HG03045 (cell line): ENCODE measurements at regions not wholly inside any gene's neighbourhood (a gene's known extent, or its start where the extent isn't known, plus 50 kb on each side); places are given as distances from the start of the nearest gene placed in this dataset.

Experiments used
- ATAC-seq: cut with Tn5 transposase; IDR thresholded peaks from one replicate; pipeline ENCODE4 v1.9.1; 2021; ENCODE audit warnings: mild to moderate bottlenecking, moderate library complexity; ENCODE audit not compliant: unreplicated experiment

DNA sequence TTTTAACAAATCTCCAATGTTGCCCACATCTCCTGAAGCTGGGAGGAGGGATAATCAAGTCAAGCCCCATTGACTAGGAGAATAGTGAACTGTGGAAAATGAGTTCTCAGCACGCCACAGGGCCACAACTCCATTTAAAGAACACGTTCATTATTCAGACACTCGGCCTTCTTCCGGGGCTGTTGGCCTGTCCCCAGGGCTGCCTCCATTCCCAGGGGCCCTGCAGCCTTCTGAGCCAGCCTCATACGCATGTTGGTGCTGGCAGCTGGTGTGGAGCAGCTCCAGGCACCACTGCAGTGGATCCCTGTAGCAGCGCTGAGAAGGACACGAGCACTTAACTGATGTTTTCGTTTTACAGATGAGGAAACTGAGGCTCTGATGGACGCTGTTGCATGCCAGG, 87.5 kb upstream of the RCN1 start:
- no peak for ATAC-seq

DNA sequence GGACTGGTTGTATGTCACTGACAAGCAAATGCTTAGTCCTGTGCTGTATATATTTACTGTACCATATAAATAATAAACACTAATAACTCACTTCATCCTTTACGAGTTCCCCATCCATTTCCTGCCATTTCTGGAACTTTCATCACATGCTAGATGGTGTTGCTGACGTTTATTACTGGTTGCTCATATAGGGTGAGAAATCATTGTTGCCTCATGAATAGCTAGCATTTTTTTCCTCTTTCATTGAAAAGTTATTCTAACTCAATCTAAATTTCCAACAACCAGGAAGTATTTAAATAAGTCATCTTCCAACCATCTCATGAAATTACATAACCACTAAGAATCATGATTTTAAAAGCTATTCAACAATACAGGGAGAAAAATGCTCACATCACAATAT, 88.6 kb upstream of the RCN1 start:
- no peak for ATAC-seq

GRCh38 chr11:31997955-31998354, 92.9 kb upstream of the RCN1 start:
- ATAC-seq: no peak

DNA sequence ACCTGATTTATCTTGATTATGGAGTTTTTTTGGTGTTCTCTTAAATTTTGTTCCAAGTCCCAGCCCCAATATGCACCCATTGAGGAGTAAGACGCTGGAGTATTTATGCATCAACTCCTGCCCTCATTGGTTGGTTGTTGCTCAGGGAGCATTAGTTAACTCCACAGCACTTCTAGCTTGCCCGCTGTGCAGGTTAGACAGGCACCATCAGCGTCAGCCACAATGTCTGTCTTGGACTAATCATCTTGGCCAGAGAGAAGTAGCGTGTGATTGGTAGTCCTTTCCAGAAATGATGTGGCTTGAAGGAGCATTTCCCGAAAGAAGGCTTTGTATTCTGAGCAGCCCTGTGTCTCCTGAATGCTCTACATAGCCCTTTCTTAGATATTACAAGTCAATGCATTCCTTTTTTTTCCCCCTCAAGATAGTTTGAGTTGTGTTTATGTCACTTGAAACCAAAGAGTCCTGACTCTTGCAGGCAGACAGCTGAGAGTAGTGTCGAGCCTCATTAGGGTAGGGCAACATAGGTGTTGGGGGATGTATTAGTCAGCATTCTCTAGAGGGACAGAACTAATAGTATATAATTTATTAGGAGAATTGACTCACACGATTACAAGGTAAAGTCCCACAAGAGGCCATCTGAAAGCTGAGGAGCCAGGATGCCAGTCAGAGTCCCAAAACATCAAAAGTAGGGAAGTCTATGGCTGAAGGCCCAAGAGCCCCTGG, 94.6 kb upstream of the RCN1 start:
- no peak for ATAC-seq

DNA sequence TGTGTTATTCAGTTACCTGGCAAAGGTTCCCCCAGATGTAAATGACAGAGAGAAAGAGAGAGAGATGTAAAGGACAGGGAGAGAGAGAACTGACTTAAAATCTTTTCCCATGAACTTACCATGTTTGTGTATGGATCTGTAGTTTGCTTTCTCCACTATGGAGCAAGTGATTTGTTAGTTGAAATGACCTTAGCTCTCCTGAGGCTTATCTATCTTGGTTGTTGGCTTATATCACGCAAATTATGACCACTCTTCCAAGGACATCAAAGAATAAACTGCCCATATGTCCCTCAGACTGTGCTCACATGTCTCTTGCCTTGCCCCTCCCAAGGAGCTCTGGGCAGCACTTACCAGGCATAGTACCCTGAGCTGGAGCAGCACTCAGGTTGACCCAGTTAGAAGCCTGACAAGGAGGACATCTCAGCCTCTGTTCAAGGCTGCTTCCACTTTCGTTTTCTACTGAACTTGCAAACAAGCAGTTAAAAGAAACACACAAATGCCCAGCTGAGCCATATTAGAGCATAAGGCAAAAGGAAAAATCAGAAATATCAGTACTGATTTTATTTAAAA, 95.3 kb upstream of the RCN1 start:
- peak; percentile 89 for ATAC-seq

DNA sequence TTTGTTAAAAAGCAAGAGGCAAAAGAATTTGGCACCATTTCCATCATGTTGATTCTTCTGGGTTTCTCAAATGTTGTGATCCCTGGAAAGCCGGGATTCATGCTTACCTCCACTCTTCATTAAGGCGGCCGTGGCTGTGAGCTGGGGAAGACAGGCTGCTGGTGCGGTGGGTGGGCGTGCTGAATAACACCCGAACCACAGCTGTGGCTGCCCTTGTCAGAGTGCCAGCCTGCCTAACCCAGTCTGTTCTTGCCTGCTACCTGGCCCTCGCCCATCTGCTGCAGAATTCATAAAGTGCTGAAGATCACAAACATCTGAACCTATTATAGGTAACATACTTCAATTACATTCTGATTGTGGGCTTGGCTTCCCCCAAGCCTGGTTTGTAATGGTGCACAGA, 95.8 kb upstream of the RCN1 start:
- ATAC-seq: no peak

- no peak for ATAC-seq
Observed at GRCh38 chr11:31987118-31988005, 103.5 kb upstream of the RCN1 start.

GRCh38 chr11:31986201-31986889, 104.5 kb upstream of the RCN1 start:
- no peak for ATAC-seq

- ATAC-seq: no peak
Observed at GRCh38 chr11:31981457-31981856, 109.4 kb upstream of the RCN1 start.

DNA sequence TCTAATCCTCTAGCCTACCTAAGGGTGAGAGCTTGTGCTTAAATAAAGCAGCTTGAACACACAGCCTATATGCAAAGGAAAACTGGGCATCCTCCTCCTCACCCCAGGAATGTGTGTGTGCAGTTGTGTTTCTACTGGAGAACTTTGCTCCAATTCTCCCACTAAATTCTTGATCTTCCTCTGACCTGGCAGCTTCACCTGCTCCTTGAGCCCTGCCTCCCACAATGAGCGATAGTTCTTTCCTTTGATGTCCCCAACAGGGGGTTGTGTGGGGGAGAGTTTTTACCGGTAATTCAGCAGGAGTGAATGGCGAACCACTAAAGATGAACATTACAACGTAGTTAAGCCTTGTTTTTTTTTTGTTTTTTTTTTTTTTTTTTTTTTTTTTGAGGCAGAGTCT, 113.5 kb upstream of the RCN1 start:
- ATAC-seq: no peak

DNA sequence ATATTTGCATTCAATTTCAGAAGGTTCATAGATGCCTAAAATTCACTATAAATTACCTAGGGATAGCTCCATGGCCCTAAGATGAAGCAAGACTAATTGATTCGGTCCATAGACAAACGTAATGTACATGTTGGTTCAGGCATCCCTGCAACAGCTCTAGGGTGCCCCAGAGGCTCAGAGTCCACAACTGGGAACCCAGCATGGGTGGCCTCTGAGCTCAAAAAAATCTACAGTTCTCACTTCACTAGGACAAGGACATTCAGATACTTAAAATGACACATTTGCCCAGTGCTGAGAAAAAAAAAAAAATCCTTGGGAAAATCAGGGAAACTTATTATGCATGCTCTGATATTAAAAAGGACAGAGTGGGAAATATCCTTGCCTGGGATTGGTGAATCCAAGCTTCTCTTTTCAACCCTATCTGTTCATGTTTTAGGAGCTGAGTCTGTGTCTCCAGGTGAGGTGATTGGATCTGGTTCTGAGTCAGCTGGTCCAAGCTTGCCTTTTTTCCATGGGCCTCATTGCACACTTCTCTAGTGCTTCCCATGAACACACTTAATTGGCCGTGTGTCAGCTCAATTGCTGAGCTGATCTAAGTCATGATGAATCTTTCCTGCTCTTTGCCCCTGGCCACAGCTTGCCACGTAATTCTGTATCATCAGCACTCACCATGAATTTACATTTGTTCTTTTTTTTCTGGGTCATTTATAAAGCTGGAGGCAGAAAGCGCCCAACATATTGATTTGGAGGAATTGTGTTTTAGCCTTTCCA, 116.3 kb upstream of the RCN1 start:
- no peak for ATAC-seq

- ATAC-seq: no peak
Observed at GRCh38 chr11:31973172-31973571, 117.7 kb upstream of the RCN1 start.

DNA sequence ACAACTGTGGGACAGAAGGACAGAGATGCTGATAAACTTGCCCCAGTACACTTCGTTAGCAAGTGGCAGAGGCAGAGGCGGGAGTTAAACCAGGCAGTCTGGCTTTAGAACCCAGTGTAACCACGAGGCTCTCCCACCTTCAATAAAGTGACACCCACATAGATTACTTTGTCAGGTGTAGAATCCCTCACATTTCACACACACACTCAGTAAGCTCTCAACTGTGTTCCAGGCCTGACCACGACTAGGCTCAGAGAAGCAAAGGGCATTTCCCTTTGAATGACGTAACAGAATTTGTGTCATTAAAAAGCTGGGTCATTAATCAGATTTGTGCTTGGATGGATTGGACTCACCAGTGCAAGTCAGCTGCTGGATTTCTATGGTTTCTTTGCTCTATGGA, 118.3 kb upstream of the RCN1 start:
- no peak for ATAC-seq

- ATAC-seq: no peak
Observed at GRCh38 chr11:31969359-31969702, 121.5 kb upstream of the RCN1 start.

DNA sequence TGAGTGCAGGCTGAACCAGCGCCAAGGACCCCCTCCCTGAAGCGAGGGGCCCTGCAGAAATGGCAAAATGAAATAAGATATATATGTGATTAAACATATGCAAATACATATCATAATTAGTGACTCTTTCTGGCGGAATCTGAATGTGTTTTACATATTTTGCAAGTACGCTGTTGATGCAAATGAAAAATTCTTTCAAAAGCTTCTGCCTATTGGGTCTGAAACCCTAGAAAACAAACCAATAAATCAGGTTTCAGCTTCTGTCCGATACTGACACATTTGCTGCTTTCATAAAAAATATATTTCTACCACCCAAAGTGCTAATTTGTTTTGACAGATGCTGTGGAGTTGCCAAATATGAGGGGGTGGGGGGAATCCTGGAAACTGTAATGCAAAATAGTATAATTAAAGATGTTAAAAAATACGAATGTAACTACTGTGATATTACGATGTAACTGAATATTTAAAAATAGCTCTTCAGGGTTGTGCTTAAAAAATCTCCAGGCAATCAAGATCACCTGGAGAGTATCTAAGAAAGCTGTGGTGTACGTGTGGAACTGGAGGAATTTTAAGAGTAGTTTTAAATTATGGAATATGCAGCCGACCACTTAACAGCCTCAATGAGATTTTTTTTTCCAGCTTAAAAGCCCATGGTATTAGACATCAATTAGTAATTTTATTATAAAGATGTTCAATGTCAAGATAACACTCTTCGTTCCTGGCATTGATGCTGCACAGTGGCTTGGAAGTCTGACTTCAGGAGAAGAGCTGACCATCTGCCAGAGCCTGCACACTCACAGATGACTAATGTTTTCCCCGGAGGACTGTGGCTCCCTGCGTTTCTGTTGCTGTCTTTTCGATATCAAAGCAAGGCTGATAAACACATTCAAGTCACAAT, 122.2 kb upstream of the RCN1 start:
- ATAC-seq: no peak

DNA sequence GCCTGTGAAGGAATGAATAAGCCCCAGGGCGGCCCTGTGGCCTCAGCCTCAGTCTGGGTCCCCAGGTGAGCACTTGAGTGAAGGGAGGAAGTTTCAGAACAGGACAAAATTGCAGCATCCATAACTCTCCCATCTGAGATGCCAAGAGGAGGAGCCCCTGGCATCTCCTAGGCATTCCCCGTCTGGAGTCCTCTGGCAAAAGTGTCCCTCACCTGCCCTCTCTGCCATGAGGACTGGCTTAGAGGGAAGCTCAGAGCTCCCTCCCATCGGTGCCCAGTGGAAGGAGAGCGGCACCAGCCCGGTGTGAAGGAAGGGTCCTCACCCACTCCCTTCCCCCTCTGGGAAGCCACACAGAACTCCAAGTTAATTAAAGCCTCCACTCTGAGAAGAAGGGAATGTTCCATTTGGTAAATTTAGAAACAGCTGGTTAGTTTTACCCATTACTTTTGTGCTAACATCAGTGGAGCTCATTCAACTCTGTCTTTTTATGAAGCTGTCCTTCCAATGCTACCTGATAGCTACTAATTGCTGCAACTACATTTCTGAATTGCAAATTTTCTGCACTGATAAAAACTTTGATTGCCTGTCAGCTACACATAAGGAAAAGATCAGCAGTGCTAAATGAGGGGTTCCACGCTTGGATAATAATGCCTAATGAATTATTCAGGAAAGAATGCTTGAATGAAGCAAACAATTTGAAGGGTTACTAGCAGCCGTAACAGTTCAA, 123.3 kb upstream of the RCN1 start:
- no peak for ATAC-seq

DNA sequence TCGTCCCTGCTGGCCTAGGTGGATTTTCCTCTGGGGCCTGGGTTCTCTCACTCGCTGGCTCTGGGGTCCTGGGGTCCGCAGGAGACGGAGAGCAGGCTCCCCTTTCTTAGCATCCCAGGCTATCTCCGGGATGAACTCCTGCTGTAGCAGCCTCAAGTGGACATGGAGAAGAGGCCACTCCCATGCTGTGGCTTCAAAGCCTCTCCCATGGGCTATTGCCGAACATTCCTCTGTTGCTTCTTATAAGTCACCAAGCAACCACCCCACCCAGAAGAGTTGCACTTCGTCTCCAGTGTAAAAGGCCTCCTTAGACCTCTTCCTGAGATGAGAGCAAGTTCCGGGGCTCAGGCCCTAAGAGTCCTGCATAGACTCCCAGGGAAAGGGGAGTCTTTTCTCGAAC, 124.0 kb upstream of the RCN1 start:
- ATAC-seq: no peak

- no peak for ATAC-seq
Observed at GRCh38 chr11:31964181-31964580, 126.7 kb upstream of the RCN1 start.

GRCh38 chr11:31960126-31960525, 130.7 kb upstream of the RCN1 start:
- ATAC-seq: no peak
